PC-3 (cell line): ENCODE measurements at regions not wholly inside any gene's neighbourhood (a gene's known extent, or its start where the extent isn't known, plus 50 kb on each side); places are given as distances from the start of the nearest gene placed in this dataset.

ENCODE experiments used
- ATAC-seq: fragments of 200-7000 bp; cut with Tn5 transposase; 2 replicates; pipeline ENCODE4 v1.9.1; 2020; ENCODE audit warnings: mild to moderate bottlenecking, moderate library complexity
- BruUV-seq: library from RNA; stranded (reverse); fragments of 400-500 nt; replicated peaks from 2 replicates; lab custom pipeline; 2021; lab: Mats Ljungman, UMichigan
- CTCF ChIA-PET: fragments of 300-600 bp; sonication (Branson Sonifier 250); formaldehyde crosslinking; loops from one replicate; lab custom pipeline; 2022; ENCODE audit warnings: antibody characterized with exemption; lab: Charles Lee
- POLR2A ChIA-PET: fragments of 300-600 bp; sonication (Branson Sonifier 250); formaldehyde crosslinking; loops from one replicate; lab custom pipeline; 2022; ENCODE audit warnings: antibody characterized with exemption; ENCODE audit not compliant: unreplicated experiment; lab: Charles Lee
- DNase-seq: peaks from one replicate; pipeline ENCODE4 v3.0.0-alpha.2; 2015
- H2AFZ ChIP-seq: fragments of 300-600 bp; sonication (generic); 2 replicates; pipeline ENCODE4 v1.6.0; 2016; ENCODE audit warnings: antibody characterized with exemption, low read length
- H3F3A ChIP-seq: fragments of 300-600 bp; sonication (generic); one replicate; pipeline ENCODE4 v1.6.0; 2017; ENCODE audit warnings: antibody characterized with exemption, low read length, control low read depth, mild to moderate bottlenecking; ENCODE audit not compliant: unreplicated experiment
- H3K27ac ChIP-seq: fragments of 300-600 bp; sonication (generic); 2 replicates; pipeline ENCODE4 v1.5.1; 2016; ENCODE audit warnings: mild to moderate bottlenecking, low read length
- H3K27me3 ChIP-seq: fragments of 300-600 bp; sonication (generic); 2 replicates; pipeline ENCODE4 v1.6.1; 2016; ENCODE audit warnings: low read length, mixed read lengths
- H3K36me3 ChIP-seq: fragments of 300-600 bp; sonication (generic); 2 replicates; pipeline ENCODE4 v1.6.1; 2016; ENCODE audit warnings: low read depth, mixed run types, low read length, mixed read lengths
- H3K4me1 ChIP-seq: fragments of 300-600 bp; sonication (generic); 2 replicates; pipeline ENCODE4 v1.5.1; 2016; ENCODE audit warnings: low read length; ENCODE audit not compliant: insufficient read depth
- H3K4me2 ChIP-seq: fragments of 300-600 bp; sonication (generic); 2 replicates; pipeline ENCODE4 v1.6.0; 2016; ENCODE audit warnings: low read length
- H3K4me3 ChIP-seq: fragments of 300-600 bp; sonication (generic); 2 replicates; pipeline ENCODE4 v1.5.1; 2016; ENCODE audit warnings: mild to moderate bottlenecking, low read length, mixed read lengths
- H3K79me2 ChIP-seq: fragments of 300-600 bp; sonication (generic); 2 replicates; pipeline ENCODE4 v1.6.1; 2017; ENCODE audit warnings: low read length, mixed read lengths
- H3K9ac ChIP-seq: fragments of 300-600 bp; sonication (generic); 2 replicates; pipeline ENCODE4 v1.6.0; 2016; ENCODE audit warnings: mild to moderate bottlenecking, low read length
- H3K9me2 ChIP-seq: fragments of 300-600 bp; sonication (generic); replicated peaks from 2 replicates; pipeline ENCODE4 v1.6.1; 2016; ENCODE audit warnings: mixed run types, low read length, mixed read lengths
- H3K9me3 ChIP-seq: fragments of 300-600 bp; sonication (generic); 2 replicates; pipeline ENCODE4 v1.6.1; 2016; ENCODE audit warnings: low read length, mixed read lengths
- H4K20me1 ChIP-seq: fragments of 300-600 bp; sonication (generic); 2 replicates; pipeline ENCODE4 v1.6.1; 2016; ENCODE audit warnings: low read length, mixed read lengths
- EZH2 ChIP-seq: fragments of 300-600 bp; sonication (generic); IDR thresholded peaks from one replicate; pipeline ENCODE4 v1.6.1; 2017; ENCODE audit warnings: antibody characterized with exemption, mild to moderate bottlenecking, low read length; ENCODE audit not compliant: unreplicated experiment
- EZH2phosphoT487 ChIP-seq: fragments of 300-600 bp; sonication (generic); IDR thresholded peaks from 2 replicates; pipeline ENCODE4 v1.6.1; 2018; ENCODE audit warnings: mild to moderate bottlenecking, antibody characterized with exemption, low read length, borderline replicate concordance
- intact Hi-C: fragments of 100-400 bp; cut with micrococcal nuclease; formaldehyde crosslinking; loops from 2 replicates; pipeline ENCODE4 v1.9.0; 2023
- TF ChIP-seq, protein P1 (sequence below): fragments of 300-600 bp; sonication (generic); conservative IDR thresholded peaks from 2 replicates; pipeline ENCODE4 v1.5.1; 2017; ENCODE audit warnings: antibody characterized with exemption, low read depth, mild to moderate bottlenecking, low read length

DNA sequence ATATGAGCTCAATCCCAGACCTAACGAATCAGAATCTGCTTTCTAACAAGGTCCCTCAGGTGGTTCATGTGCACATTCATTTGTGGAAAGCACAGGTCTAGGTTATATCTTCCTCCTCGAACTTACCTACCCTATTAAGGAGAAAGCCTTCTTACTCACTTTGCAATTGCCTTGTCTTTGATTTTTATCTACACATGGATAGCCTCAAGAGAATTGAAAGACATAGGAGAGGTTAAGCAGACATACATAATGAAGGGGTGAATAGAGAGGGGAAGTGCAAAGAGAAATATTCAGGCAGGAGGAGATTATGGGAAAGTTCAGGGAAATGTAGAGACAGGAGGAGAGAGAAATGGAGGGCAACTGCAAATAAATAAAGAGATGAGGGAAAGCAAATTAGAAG, 422.9 kb upstream of the ADAMTS9 start:
- no peaks in the 10 kb centered on the region for H3K9me3 ChIP-seq
- H3K9ac ChIP-seq = no peak overlapping the region
- no peaks in the 10 kb centered on the region for H3K79me2 ChIP-seq
- DNase-seq (no peak), ATAC-seq (no peak)
- no peaks in the 10 kb centered on the region for H3K27me3 ChIP-seq
- no peaks in the 10 kb centered on the region for H3K4me1 ChIP-seq
- H3K4me2 ChIP-seq = no peak overlapping the region
- ChIA-PET CTCF (no interaction called here), POLR2A (no interaction called here)
- TF ChIP-seq, protein P1, sequence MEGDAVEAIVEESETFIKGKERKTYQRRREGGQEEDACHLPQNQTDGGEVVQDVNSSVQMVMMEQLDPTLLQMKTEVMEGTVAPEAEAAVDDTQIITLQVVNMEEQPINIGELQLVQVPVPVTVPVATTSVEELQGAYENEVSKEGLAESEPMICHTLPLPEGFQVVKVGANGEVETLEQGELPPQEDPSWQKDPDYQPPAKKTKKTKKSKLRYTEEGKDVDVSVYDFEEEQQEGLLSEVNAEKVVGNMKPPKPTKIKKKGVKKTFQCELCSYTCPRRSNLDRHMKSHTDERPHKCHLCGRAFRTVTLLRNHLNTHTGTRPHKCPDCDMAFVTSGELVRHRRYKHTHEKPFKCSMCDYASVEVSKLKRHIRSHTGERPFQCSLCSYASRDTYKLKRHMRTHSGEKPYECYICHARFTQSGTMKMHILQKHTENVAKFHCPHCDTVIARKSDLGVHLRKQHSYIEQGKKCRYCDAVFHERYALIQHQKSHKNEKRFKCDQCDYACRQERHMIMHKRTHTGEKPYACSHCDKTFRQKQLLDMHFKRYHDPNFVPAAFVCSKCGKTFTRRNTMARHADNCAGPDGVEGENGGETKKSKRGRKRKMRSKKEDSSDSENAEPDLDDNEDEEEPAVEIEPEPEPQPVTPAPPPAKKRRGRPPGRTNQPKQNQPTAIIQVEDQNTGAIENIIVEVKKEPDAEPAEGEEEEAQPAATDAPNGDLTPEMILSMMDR = no peak
- BruUV-seq = no TSS peak
- no peak overlapping the region for H2AFZ ChIP-seq
- no peaks in the 10 kb centered on the region for H4K20me1 ChIP-seq
- intact Hi-C loops = no loop called here
- no peaks in the 10 kb centered on the region for H3F3A ChIP-seq
- no peak overlapping the region for H3K27ac ChIP-seq
- H3K9me2 ChIP-seq = no peaks in the 10 kb centered on the region
- H3K4me3 ChIP-seq = no peak overlapping the region
- H3K36me3 ChIP-seq = no peaks in the 10 kb centered on the region

DNA sequence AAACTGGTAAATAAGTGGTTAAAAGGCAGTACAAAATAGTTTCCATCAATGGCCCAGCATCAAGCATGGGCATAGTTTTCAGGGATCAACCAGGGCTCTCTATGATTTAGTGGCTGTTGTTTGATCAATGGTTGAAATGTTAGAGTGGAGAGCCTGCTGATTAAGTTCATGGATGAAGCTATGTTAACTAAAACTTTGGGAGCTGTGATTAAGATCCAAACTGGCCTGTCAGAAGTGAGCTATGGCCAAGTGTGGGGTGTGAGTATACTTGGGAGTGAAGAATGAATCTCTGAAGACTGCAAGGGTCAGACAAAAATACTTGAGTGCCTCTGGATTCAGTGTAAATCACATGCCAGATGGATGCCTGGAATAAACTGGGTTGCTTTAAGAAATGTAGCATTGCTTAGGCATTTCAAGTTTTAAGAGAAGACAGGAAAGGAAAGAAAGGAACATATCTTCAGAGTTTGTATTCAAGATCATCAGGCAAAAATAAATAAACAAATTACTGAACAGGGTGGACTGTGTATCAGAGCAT, 422.2 kb upstream of the ADAMTS9 start:
- POLR2A ChIA-PET = no interaction called here
- BruUV-seq = no TSS peak
- H3K9ac ChIP-seq = no peak overlapping the region
- H3K4me1 ChIP-seq = no peaks in the 10 kb centered on the region
- H3K36me3 ChIP-seq = no peaks in the 10 kb centered on the region
- DNase-seq = no peak
- ATAC-seq = no peak
- no peak overlapping the region for H3K4me2 ChIP-seq
- no peaks in the 10 kb centered on the region for H3K27me3 ChIP-seq
- no peaks in the 10 kb centered on the region for H3K79me2 ChIP-seq
- no peaks in the 10 kb centered on the region for H4K20me1 ChIP-seq
- H2AFZ ChIP-seq = no peak overlapping the region
- no peak overlapping the region for H3K4me3 ChIP-seq
- no peaks in the 10 kb centered on the region for H3F3A ChIP-seq
- H3K9me3 ChIP-seq = no peaks in the 10 kb centered on the region
- H3K9me2 ChIP-seq = no peaks in the 10 kb centered on the region
- CTCF ChIA-PET = no interaction called here
- TF ChIP-seq, protein P1 = no peak
- TF ChIP-seq EZH2phosphoT487 (no peak), EZH2 (no peak)
- H3K27ac ChIP-seq = no peak overlapping the region
- intact Hi-C loops = no loop called here

DNA sequence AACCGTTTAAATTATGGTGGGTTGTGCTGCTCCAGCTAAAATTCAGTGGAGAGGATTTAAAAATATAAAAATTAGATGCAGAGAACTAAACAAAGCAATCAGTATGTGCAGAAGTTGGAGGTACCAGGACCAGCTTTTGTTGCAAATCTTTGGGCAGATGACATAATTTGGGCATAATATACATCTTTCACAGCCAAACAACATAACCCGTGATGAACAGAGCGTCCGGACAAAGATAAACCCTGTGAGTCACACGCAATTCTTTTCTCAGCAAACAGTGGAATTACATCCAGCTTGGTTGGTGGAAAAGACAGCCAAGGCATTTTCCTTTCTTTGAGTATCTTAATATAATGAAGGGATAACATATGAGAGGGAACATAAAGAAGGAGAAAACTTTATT, 419.4 kb upstream of the ADAMTS9 start:
- TF ChIP-seq EZH2phosphoT487 = no peak
- TF ChIP-seq, protein P1 = no peak
- TF ChIP-seq EZH2 = no peak
- Histone ChIP-seq H3K4me3 (no peak overlapping the region), H3K9me2 (no peaks in the 10 kb centered on the region), H3K27ac (no peak overlapping the region), H3K9ac (no peak overlapping the region), H4K20me1 (no peaks in the 10 kb centered on the region), H3K79me2 (no peaks in the 10 kb centered on the region), H2AFZ (no peak overlapping the region), H3K4me2 (no peak overlapping the region), H3K27me3 (no peaks in the 10 kb centered on the region), H3F3A (no peaks in the 10 kb centered on the region), H3K9me3 (no peaks in the 10 kb centered on the region), H3K36me3 (no peaks in the 10 kb centered on the region), H3K4me1 (no peaks in the 10 kb centered on the region)
- CTCF ChIA-PET = no interaction called here
- ATAC-seq = no peak
- intact Hi-C loops = no loop called here
- POLR2A ChIA-PET = no interaction called here
- BruUV-seq = no TSS peak
- DNase-seq = no peak
